ENCODE measurements at regions not wholly inside any gene's neighbourhood (a gene's known extent, or its start where the extent isn't known, plus 50 kb on each side); places are given as distances from the start of the nearest gene placed in this dataset.

DNA sequence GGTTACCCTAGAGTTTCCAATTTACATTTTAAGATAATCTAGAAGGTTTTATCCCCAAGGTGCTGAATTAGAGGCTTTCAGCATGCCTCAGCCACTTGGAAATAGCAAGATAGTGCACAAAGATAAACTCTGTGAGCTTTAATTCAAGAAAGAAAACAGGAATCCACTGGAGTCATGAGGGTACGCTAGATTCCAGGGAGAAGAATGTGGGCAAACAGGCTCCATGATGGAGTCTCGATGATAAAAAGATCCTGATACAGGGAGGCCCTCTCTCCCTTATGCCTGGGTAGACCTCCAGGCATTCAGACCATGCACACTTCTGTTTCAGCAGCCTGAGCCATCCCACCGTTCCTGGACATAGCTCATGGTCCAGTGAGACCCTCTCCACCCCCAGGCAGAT, 344.6 kb upstream of the LCORL start:
- ATAC-seq (replicated peaks) = no peak
- peaks cover 6 to 7% of the 10 kb centered on the region in 2 donors for H3K27me3 Mint-ChIP-seq
- H3K4me3 Mint-ChIP-seq = no peak overlapping the region
- H3K9me3 Mint-ChIP-seq = no peaks in the 10 kb centered on the region
- H3K36me3 Mint-ChIP-seq = no peaks in the 10 kb centered on the region
- no peak for DNase-seq
- no peaks in the 10 kb centered on the region for H3K4me1 Mint-ChIP-seq
- no peak overlapping the region for H3K27ac Mint-ChIP-seq

DNA sequence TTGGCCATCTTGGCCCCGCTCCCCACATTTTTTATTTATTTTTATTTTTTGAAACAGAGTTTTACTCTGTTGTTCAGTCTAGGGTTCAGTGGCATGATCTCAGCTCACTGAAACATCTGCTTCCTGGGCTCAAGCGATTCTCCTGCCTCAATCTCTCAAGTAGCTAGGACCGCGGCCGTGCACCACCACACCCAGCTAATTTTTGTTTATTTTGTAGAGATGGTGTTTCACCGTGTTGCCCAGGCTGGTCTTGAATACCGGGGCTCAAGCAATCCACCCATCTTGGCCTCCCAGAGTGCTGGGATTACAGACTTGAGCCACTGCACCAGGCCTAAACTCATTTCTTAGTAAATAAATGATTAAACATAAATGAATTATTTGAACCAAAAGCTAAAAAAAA, 322.0 kb upstream of the LCORL start:
- Mint-ChIP-seq H3K4me1 (no peaks in the 10 kb centered on the region), H3K9me3 (peaks cover 3 to 4% of the 10 kb centered on the region in 2 donors), H3K36me3 (no peaks in the 10 kb centered on the region), H3K4me3 (no peak overlapping the region), H3K27me3 (peaks cover 7 to 10% of the 10 kb centered on the region in 2 donors), H3K27ac (no peak overlapping the region)
- DNase-seq (no peak), ATAC-seq (replicated peaks) (no peak)

DNA sequence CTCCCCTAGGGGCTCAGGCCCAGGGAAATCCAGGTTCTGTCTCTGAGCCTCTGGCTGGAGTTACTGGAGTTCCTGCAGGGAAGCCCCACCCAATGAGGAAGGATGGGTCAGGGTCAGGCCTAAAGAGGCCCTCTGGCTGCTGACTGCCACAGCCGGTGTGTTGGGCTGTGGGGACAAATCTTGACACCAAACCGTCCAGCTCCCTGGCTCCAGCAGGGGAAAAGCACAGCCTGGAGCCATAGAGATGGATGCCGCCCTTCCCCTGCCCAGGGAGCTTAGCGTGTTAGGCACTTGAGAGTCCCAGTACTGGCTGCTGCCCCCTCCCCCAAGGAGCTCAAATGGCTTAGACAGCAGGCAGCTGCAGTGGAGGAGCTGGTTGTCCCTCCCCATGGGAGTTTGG, 321.3 kb upstream of the LCORL start:
- ATAC-seq (replicated peaks) = no peak
- Mint-ChIP-seq H3K9me3 (peaks cover 6 to 9% of the 10 kb centered on the region in 2 donors), H3K36me3 (no peaks in the 10 kb centered on the region), H3K27ac (no peak overlapping the region), H3K4me1 (no peaks in the 10 kb centered on the region), H3K4me3 (no peak overlapping the region), H3K27me3 (peaks cover 7 to 10% of the 10 kb centered on the region in 2 donors)
- DNase-seq = no peak

DNA sequence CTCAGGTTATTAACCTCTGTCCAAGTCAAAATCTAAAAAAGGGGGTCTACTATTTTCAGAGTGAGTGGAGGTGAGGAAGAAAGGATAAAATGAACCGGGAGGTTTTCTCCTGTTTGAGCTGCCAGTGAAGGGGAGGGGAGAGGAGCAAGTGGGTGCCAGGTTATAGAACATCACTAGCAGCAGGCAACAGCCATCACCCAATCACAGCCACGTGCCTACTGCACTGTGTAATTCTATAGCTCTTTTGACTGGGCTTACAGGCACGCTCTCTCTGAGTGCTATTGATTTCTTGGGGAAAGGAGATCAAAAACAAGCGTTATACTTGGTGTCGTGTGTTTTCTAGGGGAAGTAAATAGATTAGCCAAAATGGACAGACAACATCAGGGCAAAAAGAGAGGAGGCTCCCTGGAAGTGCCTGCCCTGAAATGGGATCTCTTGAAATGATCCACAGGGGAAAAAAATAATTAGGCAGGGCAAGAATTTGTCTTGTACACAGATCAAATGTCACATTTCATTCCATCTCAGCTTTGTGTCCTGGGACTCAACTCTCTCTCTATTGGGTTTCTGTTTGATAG, 300.5 kb upstream of the LCORL start:
- no peak for DNase-seq
- Mint-ChIP-seq H3K27ac (no peak overlapping the region), H3K4me1 (no peaks in the 10 kb centered on the region), H3K4me3 (no peak overlapping the region), H3K27me3 (peaks cover 5 to 7% of the 10 kb centered on the region in 2 donors), H3K36me3 (no peaks in the 10 kb centered on the region), H3K9me3 (no peaks in the 10 kb centered on the region)
- ATAC-seq (replicated peaks) = no peak

DNA sequence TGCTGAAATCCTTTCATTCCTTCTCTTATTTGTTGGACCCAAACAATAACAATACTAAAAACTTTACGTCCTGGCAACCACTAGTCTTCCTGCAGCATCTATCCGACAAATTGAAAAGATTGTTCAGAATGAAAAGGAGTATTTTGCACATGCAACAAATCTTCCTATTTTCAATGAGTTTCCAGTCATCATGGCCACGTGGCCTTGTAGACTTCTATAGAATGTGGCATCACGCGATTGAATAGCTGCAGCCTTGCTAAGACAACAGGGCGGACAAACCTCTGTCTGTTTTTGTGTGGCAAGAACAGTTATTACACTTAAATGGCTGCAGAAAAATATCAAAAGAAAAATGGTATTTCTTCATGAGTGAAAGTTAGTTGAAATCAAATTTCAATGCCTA, 297.9 kb upstream of the LCORL start:
- Mint-ChIP-seq H3K27me3 (peaks cover 5 to 13% of the 10 kb centered on the region in 2 donors), H3K4me1 (no peaks in the 10 kb centered on the region), H3K36me3 (no peaks in the 10 kb centered on the region), H3K27ac (no peak overlapping the region), H3K9me3 (no peaks in the 10 kb centered on the region), H3K4me3 (no peak overlapping the region)
- DNase-seq = no peak
- no peak for ATAC-seq (replicated peaks)

DNA sequence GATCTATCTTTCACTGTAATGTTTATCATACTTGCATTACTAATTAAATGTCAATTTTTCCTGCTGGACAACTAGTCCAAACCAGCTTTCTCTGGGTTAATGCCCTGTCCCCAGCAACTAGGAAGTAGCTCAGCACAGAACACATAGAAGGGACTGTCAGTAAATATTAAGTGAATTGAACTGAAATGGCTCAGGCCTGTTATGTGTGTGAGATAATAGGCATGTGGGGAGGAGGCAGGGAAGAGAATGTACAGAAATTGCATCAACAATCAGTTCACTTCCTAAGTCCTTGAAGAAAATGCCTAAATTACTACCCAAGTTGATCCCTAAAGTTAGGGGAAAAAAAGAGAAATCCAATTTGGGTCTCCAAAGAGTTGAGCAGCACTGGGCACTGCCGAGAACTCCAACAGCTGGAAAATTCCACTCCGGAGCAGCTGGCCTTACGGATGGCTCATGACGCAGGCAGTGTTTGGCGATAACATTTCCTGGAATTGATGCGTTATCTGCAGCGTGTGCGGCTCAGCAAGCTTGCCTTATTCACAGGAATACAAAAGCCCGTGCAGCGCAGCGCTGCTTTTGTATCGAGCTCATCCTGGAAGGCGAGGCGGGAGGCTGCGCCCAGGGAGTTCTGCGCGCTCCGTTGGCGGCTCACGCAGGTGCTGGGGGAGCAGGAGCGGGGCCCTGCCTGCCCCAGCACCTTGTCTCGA, 297.3 kb upstream of the LCORL start:
- no peaks in the 10 kb centered on the region for H3K36me3 Mint-ChIP-seq
- DNase-seq = no peak
- ATAC-seq (replicated peaks) = no peak
- H3K27ac Mint-ChIP-seq = no peak overlapping the region
- no peak overlapping the region for H3K4me3 Mint-ChIP-seq
- H3K9me3 Mint-ChIP-seq = no peaks in the 10 kb centered on the region
- H3K4me1 Mint-ChIP-seq = no peaks in the 10 kb centered on the region
- peaks cover 5 to 13% of the 10 kb centered on the region in 2 donors for H3K27me3 Mint-ChIP-seq

DNA sequence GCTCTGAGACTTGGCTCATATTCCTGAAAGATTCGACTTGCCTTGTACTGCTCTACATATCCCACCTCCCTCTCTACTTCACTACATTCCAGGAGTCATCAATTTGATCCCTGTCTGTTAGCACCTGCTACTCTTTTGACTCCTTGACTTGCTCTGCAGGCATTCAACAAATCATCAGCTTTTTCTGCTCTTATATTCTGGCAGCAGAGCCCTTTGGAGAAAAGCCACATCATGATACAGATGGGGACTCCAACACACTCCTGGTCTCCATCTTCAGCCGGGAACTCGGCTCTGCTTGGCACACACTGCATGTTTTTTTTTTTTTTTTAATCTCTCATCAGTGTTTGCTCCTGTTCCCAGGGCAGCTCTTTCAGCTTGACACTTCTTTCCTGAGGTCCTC, 293.2 kb upstream of the LCORL start:
- H3K27ac Mint-ChIP-seq = no peak overlapping the region
- H3K4me3 Mint-ChIP-seq = no peak overlapping the region
- H3K4me1 Mint-ChIP-seq = no peaks in the 10 kb centered on the region
- H3K9me3 Mint-ChIP-seq = peaks cover 4 to 5% of the 10 kb centered on the region in 2 donors
- no peaks in the 10 kb centered on the region for H3K36me3 Mint-ChIP-seq
- peaks cover 5 to 13% of the 10 kb centered on the region in 2 donors for H3K27me3 Mint-ChIP-seq
- ATAC-seq (replicated peaks) (no peak), DNase-seq (no peak)

DNA sequence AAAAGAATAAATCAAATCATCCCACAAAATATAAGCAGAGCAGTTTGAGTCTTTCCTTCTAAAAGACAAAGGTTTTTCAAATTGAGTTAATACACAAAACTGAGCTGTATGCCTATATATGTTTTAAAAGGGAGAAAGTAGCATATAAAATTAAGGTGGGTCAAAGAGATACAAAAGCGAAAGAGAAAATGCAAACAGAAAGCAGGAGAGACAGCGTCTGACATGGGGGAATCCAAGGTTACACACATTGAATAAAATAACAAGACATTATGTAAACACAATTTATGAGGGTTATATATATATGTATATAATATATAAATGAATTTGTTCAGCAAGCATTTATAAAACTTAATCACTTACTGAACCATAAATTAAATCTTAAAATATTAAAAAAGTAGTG, 276.1 kb upstream of the LCORL start:
- no peak for ATAC-seq (replicated peaks)
- DNase-seq = no peak
- Mint-ChIP-seq H3K36me3 (no peaks in the 10 kb centered on the region), H3K9me3 (no peaks in the 10 kb centered on the region), H3K27me3 (no peaks in the 10 kb centered on the region), H3K4me3 (no peak overlapping the region), H3K4me1 (no peaks in the 10 kb centered on the region), H3K27ac (no peak overlapping the region)

DNA sequence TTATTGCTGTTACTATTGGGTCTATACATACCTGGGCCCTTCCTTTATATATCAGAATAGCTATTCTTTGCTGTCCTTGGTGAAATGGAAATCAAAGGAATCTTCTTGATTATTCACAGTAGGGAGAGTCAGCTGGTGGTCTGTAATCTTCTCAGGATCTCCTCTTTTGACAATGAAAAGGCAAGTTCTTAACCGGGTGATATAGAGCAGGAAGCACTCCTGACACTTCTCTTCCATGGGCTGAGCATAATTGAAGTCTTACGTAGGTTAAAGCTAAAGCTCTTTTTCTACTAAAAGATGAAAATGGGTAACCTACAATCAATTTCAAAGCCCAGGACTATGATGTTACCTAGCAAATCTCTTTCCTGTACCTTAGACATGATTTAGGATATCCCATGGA, 274.9 kb upstream of the LCORL start:
- DNase-seq (no peak), ATAC-seq (replicated peaks) (no peak)
- Mint-ChIP-seq H3K27me3 (no peaks in the 10 kb centered on the region), H3K4me3 (no peak overlapping the region), H3K27ac (no peak overlapping the region), H3K4me1 (no peaks in the 10 kb centered on the region), H3K9me3 (peaks cover 2 to 4% of the 10 kb centered on the region in 2 donors), H3K36me3 (no peaks in the 10 kb centered on the region)

DNA sequence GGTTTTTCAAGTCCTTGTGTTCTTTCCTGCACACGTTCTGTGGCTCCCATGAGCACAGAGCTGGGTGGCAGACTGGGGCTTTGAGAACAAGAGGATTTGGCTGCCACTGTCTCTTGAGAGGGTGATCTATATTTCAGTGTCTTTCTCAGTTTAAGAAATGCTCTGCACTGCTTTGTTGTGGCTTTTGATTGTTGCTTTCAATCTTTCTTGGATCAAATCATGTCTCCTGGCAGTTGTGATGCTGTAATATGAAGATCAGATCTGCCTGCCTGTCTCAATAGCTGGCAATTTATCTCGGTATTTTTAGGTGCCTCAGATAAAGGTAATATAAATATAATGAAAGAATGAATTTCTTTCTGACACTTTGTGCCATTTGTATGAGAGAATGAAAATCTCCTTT, 273.3 kb upstream of the LCORL start:
- no peak for DNase-seq
- Mint-ChIP-seq H3K9me3 (peaks cover 2 to 4% of the 10 kb centered on the region in 2 donors), H3K27me3 (no peaks in the 10 kb centered on the region), H3K36me3 (no peaks in the 10 kb centered on the region), H3K27ac (no peak overlapping the region), H3K4me1 (no peaks in the 10 kb centered on the region), H3K4me3 (no peak overlapping the region)
- ATAC-seq (replicated peaks) = no peak

DNA sequence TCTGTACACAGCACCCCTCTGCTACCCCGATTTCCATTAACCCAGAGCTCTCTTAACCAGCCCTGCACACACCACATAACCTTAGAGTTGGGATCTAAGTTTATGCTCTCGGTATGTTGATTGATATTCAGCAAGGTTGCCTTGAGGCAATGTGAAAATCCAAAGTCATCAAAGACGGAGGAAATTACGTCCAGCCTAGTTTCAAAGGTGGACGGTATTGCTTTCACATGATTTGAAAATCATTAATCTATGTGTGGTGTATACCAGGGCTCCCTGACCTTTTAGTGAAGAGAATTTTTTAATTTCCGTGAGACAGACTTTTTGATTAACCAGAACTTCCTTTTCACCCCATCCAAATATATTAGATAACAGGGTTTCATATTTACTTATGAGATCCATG, 272.5 kb upstream of the LCORL start:
- Mint-ChIP-seq H3K27ac (no peak overlapping the region), H3K9me3 (peaks cover 2 to 4% of the 10 kb centered on the region in 2 donors), H3K4me3 (no peak overlapping the region), H3K27me3 (no peaks in the 10 kb centered on the region), H3K4me1 (no peaks in the 10 kb centered on the region), H3K36me3 (no peaks in the 10 kb centered on the region)
- no peak for DNase-seq
- no peak for ATAC-seq (replicated peaks)

DNA sequence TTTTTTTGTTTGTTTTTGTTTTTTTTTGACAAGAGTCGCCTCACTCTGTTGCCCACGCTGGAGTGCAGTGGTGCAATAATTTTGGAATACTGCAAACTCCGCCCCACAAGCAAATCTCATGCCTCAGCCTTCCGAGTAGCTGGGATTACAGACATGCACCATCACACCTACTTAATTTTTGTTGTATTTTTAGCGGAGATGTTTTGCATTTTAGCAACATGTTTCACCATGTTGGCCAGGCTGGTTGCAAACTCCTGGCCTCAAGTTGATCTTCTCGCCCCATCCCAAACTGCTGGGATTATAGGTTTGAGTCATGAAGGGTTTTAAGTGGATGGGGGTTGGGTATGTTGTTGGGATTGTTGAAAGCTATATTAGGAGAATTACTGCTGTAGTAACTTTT, 270.9 kb upstream of the LCORL start:
- no peak overlapping the region for H3K4me3 Mint-ChIP-seq
- DNase-seq (no peak), ATAC-seq (replicated peaks) (no peak)
- H3K27me3 Mint-ChIP-seq = no peaks in the 10 kb centered on the region
- H3K4me1 Mint-ChIP-seq = no peaks in the 10 kb centered on the region
- no peaks in the 10 kb centered on the region for H3K36me3 Mint-ChIP-seq
- no peak overlapping the region for H3K27ac Mint-ChIP-seq
- H3K9me3 Mint-ChIP-seq = peaks cover 2 to 4% of the 10 kb centered on the region in 2 donors

DNA sequence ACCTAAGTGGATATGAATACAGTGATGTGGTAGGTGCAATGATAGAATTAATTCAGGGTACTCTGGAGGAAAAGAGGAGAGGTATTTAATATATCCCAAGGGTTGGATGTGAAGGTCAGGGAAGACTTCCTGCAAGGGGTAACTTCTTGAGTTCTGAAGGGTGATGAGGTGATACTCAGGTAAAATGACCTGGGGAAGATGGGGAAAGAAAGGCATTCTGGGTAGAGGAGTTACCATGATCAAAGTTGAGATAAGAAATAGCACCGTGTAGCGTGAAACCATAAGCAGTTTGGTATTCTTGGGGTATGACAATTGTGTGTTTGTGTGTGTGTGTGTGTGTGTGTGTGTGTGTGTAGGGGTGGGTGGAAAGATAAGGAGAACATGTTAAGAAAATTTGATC, 270.4 kb upstream of the LCORL start:
- no peak for DNase-seq
- Mint-ChIP-seq H3K27ac (no peak overlapping the region), H3K4me3 (no peak overlapping the region), H3K27me3 (no peaks in the 10 kb centered on the region), H3K36me3 (no peaks in the 10 kb centered on the region), H3K9me3 (peaks cover 2 to 4% of the 10 kb centered on the region in 2 donors), H3K4me1 (no peaks in the 10 kb centered on the region)
- no peak for ATAC-seq (replicated peaks)

DNA sequence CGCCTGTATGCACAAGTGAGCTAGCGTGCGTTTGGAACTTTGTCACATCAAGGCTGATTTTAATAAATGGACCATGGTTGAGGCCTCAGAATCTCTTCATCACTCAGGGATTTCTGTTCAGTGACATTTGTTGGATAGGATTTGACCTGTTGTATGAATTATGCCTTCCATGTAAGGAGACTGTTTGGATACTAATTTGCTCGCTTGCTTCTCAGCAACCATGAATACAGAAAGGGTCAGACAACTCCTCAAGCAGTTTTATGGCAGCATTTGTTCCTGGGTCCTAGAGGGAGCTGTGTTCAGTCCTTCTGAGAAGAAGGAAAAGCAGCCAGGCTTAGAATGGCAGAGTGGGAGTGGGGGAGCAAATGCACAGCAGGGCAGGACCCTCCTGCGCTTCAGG, 269.7 kb upstream of the LCORL start:
- DNase-seq = no peak
- no peaks in the 10 kb centered on the region for H3K4me1 Mint-ChIP-seq
- peaks cover 2 to 6% of the 10 kb centered on the region in 2 donors for H3K9me3 Mint-ChIP-seq
- peaks cover 0 to 3% of the 10 kb centered on the region in 2 donors for H3K27me3 Mint-ChIP-seq
- H3K27ac Mint-ChIP-seq = no peak overlapping the region
- no peaks in the 10 kb centered on the region for H3K36me3 Mint-ChIP-seq
- ATAC-seq (replicated peaks) = no peak
- no peak overlapping the region for H3K4me3 Mint-ChIP-seq

DNA sequence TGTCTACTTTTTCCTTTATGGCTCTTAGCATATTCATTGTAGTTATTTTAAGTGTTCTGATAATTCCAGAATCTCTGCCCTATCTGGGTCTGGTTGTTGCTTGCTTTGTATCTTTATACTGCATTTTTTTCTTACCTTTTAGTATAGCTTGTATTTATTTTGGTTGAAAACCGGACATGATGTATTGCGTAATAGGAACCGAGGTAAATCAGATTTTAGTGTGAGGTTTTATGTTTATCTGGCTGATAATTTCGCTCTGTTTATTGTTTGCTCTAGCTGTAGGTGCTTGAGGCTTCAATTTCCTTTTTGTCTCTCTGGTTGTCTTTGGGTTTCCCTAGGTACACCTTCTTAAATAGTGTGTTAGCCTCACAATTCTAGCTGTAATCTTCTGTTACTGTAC, 263.8 kb upstream of the LCORL start:
- Mint-ChIP-seq H3K36me3 (no peaks in the 10 kb centered on the region), H3K4me3 (no peak overlapping the region), H3K27ac (no peak overlapping the region), H3K4me1 (no peaks in the 10 kb centered on the region), H3K27me3 (peaks cover 0 to 6% of the 10 kb centered on the region in 2 donors), H3K9me3 (peaks cover 3 to 4% of the 10 kb centered on the region in 2 donors)
- DNase-seq (no peak), ATAC-seq (replicated peaks) (no peak)

Measured in stimulated activated naive B cell treated with anti-CD40 and anti-IgM and Interleukin-4, amounts not matched to agents 10 μg/mL and 1 μg/mL and 100 μg/mL, for 72 hours (primary cell).